Effector CD4-positive, alpha-beta T cell (primary cell): ENCODE measurements at regions not wholly inside any gene's neighbourhood (a gene's known extent, or its start where the extent isn't known, plus 50 kb on each side); places are given as distances from the start of the nearest gene placed in this dataset.
A peak's percentile ranks its signal among the peaks of the same experiment; 100 is the strongest.
"Not testable (repeated sequence)": the region's sequence is repeated elsewhere in the genome, so short reads cannot be mapped to it uniquely, and the experiment has no call there.

Experiments
- DNase-seq: peaks from one replicate; pipeline ENCODE4 v3.0.0-alpha.2; 2020

DNA sequence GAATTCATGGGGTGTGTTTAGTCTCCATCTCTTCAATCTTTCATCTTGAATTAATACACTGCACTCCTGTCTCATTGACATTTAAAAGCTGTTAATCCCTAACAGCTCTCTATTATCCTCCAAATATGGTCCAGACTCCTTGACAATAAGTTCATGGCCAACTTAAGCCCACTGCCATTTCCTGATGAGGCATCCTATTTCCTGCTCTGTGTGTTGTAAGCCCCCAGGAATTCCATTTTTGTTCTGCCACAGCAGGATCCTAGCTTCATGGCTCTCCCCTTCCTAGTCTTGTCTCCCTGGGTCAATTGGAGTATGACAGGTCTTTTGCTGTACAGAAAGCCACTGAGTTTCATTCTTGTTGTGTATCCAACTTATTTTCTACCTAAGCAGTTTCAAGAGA lies 218.8 kb downstream of the OTUD1 start:
- no peak for DNase-seq

DNA sequence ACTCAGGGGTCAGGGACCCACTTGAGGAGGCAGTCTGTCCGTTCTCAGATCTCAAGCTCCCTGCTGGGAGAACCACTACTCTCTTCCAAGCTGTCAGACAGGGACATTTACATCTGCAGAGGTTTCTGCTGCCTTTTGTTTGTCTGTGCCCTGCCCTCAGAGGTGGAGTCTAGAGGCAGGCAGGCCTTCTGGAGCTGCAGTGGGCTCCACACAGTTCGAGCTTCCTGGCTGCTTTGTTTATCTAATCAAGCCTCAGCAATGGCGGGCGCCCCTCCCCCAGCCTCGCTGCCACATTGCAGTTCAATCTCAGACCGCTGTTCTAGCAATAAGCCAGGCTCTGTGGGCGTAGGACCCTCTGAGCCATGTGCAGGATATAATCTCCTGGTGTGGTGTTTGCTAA lies 233.0 kb downstream of the OTUD1 start:
- DNase-seq = not testable (repeated sequence)

DNA sequence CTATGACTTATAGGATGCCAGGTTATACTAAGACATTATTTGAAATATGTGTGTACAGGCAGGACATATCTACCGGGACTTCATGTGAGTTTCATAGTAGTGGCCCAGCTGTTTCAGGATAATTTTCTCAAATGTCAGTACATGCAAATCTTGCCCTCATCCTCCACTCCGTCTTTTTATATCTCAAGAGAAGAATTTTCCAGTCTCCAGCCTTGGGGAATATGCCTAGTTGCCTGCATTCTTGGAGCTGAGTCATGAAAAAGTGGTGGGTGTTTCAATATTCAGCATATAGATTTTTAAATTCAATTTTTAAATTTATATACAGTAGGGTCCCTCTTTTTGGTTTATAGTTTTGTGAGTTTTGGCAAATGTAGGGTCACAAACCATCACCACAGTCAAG lies 236.7 kb downstream of the OTUD1 start:
- DNase-seq = no peak

DNA sequence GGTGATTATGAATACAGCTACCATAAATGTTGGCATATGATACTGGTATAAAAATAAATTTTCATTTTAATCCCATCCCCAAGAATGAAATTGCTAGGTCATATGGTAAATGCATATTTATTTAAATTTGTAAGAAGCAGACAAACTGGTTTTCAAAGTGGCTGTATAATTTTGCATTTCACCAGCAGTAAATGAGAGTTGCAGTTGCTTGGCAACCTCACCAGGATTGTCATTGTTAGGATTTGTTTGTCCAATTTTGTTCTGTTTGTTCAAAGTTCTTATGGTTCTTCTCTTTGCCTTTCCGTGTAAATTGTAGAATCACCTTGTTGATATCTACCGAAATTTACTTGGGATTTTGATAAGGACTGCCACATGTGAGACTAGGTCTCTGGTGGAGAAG lies 237.4 kb downstream of the OTUD1 start:
- DNase-seq = no peak

DNA sequence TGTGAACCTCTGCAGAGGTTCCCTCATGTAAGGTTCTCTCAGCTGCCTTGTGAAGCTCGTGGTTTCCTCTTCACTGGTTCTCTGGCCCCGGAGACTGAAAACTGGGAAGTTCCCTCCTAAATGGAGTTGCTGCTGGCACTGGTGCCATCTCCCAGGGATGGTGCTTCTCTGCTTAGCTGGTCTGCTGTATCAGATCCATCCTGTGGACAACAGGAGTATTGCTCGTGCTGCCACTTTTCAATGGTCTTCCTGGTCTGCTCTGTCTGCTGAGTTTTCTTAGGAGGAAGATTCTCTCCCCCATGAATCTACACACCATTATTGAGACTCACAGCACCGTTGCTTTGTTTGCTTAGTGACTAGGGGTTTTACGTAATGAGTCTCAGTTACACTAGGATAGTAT lies 247.8 kb downstream of the OTUD1 start:
- no peak for DNase-seq

DNA sequence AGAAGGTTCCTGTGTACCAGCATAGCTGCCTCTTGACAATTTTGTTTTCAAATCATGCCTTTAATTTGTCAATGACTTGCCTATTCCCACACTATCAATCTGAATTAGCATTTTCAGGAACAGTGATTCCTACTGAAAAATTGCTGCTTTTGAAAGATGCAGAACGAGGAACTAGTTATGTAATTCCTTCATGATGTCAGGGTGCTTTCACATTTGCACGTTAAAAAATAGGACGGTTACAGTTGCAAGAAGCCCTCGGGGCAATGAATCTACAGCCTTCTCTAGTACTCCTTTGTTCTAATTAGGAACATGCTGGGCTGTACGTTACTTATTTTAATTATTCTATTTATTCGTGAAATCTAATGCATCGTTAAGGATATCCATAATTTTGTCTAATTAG lies 253.9 kb downstream of the OTUD1 start:
- no peak for DNase-seq

DNA sequence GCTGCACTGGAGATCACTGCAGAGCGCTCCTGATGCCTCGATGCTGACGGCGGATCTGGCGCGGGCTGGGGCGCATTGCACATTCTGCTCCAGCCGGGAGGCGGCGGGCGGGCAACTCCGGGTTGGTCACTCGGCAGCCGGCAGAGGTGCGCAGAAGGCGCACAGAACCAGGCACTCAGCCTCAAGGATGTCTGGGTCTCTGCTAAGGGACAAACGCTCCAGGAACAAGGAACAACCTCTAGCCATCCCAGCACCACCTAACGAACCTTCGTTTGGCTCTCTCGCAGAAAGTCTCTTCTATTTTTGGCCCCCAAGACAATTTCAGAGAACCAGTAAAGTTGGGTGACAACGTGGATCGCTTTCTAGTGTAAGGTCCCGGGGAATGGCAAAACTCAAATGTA lies 254.6 kb downstream of the OTUD1 start:
- no peak for DNase-seq

DNA sequence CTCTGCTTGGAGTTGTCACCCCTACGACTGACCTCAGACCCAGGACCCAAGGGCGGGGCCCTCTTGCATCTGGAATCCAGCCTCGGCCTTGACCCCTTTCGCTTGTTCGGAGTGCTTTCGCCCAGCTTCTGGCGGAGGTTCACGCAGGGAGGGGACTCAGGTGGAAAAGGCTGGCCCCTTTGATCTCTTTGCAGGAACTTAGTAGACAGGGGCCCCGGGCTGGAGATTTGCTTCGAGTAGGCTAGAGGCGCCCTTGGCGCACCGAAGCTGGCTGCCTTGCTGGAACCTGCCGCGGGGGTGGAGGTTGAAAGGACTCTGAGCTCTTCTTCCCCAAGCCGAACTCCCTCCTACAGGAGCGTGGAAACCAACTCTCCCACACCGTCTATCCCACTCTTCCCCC lies 255.1 kb downstream of the OTUD1 start:
- DNase-seq = no peak

DNA sequence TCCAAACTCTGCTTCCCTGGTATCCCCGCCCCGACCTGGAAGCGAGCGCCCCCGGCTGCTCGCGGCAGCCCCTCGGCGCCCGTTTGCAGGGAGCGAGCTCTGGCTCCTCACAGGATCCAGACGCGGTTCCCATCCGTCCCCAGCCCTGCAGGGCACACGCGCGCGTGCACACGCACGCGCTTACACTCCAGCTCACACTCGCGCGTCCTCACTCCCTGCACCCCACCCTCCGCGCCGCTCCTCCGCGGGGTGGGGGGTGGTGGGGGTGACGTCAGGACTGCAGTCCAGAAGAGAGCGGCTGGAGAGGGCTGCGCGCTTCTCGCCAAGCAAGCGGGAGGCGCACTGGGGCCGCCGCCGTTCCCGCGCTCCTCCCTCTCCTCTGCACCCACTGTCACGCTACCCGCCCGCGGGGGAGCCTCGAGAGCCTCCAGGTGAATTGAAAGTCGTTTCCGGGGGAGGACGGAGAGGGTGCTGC lies 255.6 kb downstream of the OTUD1 start:
- DNase-seq = no peak

DNA sequence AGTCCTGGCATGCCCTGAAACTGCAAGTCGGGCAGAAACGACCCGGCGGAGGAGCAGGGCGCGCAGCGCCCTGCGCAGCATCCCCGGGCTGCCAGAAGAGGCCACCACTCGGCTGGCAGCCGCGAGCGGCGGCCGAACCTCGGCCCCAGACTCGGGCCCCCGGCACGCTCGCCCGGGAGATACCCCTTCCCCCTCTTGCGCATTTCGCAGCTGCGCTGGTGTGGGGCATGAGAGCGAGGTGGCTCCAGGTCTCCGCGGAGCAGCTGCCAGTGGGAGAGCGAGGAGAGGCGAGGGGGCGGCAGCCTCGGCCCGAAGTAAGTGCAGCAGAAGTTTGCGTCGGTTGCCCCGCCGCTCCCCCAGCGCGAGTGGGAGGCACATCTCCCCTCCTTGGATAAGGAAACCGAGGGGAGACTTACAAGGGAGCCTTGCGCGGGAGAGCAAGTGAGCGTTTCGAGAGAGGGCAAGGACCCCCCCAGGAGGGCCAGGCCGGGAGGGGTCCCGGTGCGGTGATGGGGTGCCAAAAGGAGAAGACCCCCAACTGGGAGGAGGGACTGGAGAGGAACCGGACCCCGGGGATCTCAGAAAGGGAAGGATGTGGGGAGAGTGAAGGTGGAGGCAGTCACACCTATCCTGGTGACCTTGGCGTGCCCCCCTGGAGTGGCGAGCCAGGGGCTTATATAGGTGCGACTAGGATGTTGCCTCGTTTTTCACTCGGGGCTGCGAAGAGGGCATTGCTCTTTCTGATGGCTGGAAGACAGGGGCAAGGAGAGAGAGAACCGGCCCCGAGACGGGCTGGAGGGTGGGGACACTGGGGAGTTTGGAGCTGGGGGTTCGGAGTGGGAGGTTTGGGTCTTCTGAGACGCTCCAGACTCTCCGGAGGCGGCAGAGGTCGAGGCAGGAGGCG lies 256.3 kb downstream of the OTUD1 start:
- DNase-seq = no peak

DNA sequence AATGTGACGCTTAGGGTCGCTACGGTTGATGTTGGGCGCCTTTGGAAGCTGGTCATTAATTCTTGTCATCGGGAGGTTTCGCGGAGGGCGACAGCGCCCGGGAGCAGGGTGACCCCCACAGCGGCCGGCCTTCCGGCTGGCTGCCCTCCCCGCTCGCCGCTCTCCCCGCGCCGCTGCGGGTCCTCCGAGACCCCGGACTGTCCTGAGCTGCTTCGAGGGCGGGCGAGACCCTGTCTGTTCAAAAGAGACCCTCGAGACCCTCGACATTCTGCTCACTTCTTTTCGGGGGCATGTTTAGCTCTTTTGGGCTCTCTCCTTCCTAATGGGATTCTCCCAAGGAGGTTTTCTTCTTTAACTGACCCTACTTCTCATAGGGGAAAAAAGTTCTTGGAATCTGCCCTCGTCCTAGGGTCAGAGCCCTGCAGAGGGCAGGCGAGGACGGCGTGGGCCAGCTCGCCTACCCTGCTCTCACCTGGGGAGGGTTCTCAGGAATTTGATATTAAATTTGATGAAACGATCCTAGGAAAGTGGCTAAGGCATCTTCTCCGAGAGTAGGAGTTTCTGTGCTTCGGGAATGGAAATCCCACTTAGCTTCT lies 257.0 kb downstream of the OTUD1 start:
- no peak for DNase-seq

DNA sequence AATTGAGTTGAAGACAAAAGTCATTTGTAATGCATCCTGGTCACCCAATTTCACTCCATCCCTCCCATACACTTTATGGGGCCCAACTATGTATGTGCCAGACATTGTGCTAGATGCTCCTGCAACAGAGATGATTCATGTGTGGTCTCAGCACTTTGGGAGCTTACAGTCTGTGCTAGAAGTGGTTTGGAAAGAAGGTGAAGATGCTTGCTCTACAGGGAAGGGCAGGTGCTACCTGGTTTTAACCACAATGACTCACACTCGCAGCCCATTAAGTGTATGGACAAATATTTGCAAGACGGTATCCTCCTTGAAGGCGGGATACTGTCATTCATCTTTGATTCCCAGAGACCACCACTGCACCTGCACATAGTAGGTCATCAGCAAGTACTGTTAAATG lies 257.6 kb downstream of the OTUD1 start:
- no peak for DNase-seq

DNA sequence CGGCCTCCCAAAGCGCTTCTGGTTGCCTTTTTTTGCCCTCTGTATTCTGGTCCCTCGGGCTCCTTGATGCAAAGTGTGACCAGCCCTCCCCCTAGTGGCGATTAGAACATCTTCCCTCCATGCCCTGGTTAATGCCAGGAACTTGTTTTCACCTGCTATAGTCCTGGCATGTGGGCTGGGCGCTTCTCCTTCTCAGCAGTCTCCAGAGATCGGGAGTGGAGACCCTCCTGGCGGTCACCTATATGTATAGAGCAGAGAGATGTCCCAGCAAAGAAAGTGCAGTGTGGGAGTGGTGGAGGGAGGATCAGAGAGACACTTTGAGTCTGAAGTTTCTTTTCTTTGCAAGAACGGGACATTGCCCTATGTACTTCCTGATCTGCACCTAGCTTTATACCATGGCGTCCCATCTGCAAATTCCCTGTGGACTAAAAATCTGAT lies 264.1 kb downstream of the OTUD1 start:
- DNase-seq = peak; percentile 38

DNA sequence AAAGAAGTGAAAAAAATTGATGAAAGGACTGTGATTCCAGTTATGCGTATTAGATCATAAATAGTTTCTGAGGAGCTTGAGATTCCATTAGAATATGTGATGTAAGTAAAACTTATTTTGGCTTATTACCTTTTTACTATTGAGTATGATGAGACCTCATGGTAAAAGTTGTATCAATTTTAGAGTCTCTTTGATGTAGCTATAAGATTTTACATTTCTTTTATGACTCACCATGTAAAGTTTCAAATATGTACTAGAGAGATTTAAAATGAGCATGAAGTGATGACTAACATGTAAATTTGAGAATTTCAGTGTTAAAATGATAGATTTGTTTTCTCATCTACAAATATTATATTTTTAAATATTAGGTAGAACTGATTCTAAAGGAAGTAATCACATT lies 276.5 kb downstream of the OTUD1 start:
- no peak for DNase-seq

DNA sequence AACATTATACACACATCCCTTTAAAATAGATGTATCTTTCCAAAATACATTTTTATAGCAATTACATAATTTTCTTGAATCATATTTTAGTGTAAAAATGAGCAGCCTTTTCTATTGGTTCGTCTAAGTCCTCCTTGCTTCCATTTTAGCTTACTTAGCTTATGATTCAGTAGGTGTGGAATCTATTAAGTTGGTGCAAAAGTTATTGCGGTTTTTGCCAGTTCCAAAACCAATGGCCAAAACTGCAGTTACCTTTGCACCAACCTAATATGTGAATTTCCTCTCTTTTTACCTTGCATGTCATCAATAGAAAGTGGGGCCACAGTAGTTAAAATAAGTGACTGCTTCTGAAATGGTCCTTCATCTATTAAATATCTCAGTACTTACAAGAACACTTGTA lies 279.0 kb downstream of the OTUD1 start:
- no peak for DNase-seq

DNA sequence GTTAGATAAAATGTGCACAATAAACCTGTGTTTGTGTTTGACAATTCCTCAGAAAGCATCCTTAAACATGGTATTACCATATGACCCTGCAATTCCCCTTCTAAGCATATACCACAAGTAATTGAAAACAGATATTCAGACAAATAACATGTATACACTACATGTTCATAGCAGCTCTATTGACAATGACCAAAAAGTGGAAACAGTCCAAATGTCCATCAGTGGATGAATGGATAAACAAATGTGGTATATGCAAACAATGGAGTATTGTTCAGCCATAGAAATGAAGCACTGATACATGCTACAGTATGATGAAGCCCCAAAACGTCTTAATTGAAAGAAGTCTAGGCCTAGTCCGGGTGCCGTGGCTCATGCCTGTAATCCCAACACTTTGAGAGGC lies 280.1 kb downstream of the OTUD1 start:
- DNase-seq = no peak

DNA sequence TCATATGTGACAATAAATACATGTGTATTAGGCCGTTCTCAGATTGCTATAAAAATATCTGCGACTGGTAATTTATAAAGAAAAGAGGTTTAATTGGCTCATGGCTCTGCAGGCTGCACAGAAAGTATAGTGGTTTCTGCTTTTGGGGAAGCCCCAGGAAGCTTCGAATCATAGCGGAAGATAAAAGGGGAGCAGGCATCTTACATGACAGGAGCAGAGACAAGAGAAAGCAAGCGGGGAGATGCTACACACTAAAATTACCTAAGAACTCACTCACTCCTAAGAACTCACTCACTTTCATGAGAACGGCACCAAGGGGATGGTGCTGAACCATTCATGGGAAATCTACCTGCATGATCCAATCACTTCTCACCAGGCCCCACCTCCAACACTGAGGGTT lies 284.9 kb downstream of the OTUD1 start:
- DNase-seq = no peak

DNA sequence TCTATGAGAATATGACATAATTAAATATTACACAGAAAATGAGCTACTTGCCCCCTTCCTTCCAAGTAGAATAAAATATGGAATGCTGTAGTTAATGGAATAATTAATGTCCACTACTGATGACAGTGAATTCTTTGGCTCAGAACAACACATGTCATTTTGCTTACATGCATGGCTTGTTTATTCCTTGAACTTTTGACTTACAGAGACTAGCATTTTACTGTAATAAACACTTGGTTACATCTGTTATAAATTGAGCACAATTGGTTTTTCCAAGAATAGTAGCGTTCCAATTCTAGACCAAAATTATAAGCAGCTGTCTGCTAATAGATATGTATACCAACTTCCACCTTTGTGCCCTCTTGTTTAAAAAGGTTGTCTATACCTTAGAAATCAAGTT lies 286.7 kb downstream of the OTUD1 start:
- no peak for DNase-seq

DNA sequence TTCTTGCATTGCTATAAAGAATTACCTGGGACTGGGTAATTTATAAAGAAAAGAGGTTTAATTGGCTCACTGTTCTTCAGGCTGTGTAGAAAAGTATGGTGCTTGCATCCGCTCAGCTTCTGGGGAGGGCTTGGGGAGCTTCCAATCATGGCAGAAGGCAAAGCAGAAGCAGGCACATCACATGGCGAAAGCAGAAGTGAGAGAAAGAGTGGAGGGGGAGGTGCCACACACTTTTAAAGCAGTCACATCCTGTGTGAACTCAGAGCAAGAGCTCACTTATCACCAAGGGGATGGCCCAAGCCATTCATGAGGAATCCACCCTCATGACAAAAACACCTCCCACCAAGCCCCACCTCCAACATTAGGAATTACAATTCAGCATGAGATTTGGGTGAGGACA lies 303.5 kb downstream of the OTUD1 start:
- DNase-seq = no peak

DNA sequence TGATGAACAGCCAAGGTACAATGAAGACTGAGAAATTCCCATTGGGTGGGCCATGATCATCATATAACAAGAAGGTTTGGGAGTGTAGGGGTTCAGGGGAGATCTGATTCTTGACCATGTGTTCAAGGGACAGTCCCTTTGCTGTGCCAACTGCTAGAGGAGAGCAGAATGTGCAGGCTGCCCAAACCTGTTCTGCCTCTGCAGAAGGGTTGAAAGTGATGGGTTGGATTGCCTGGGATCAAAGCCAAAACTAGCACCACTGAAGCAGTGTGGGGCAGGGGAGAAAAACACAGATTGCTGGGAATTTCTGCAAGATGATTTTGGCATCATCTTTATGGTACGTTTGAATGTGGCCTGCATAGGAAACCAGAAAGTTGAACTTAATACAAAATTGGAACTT lies 303.9 kb downstream of the OTUD1 start:
- DNase-seq = no peak

DNA sequence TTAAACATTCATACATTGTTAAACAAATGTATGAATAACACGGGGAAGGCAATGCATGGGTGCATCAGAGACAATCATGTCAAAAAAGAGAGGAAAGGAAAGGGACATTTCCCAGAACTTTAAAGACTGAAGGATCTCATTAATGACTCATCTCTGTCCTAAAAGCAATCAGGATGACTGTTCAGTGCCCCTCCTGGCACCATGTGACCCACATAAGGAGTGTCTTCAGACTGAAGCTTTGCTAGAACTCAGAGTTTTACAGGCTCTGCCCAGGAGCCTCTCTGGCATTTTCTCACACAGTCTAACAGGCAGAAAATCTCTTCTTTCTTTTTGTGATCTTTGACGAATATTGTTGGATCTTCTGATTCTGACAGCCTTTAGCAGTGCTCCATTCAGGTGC lies 315.3 kb downstream of the OTUD1 start:
- DNase-seq = no peak

DNA sequence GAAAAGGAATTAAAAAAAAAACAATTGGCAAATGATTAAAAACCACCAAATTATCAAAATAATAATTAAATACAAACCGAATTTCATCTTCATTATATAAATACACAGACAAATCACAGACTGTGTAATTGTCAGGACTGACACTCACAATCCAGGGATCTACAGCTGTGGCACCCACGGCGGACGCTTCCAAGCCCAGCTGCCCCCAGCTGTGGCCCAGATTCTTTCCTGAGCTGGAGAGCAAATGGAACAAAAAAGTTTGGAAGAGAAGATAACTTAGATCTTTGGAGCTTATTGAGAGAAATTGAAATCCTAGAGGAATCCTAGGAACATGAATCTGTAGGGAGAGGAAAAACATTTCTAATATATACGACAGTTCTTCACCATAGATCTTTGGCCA lies 316.1 kb downstream of the OTUD1 start:
- no peak for DNase-seq

DNA sequence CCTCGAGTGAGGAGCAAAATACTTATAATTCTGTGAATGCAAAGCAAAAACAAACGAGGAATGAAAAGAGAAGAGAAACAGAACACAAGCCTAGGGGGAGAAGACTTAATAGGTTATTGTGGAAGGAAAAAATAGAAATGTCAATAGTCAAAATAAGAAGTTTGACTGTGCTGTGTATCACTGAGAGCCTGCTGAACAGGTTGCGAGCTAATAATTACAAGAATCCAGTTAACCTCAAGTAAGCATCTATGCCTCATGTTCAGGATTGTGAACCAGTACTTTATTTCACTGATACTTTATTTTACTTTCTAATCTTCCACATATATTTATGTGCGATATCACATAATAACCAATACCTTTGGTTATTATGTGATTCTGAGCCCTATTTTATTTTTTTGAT lies 316.7 kb downstream of the OTUD1 start:
- DNase-seq = no peak

DNA sequence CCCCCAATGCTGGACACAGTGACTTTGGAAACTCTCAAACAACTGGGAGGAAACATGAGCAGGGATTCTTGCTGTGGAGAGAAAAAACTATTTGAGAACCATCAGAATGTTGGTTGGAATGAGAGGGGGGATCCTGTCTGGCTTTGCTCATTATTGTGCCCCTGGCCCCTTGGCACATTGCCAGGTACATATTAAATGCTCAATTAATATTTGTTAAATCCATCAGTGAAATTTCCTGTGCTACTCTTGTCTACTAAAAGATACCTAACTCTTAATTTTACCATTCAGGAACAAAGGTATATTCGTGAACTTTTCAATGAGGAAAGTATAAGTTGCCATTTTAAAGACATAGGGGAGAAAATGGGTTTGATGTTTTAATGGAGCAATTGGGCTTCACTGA lies 329.4 kb downstream of the OTUD1 start:
- no peak for DNase-seq

DNA sequence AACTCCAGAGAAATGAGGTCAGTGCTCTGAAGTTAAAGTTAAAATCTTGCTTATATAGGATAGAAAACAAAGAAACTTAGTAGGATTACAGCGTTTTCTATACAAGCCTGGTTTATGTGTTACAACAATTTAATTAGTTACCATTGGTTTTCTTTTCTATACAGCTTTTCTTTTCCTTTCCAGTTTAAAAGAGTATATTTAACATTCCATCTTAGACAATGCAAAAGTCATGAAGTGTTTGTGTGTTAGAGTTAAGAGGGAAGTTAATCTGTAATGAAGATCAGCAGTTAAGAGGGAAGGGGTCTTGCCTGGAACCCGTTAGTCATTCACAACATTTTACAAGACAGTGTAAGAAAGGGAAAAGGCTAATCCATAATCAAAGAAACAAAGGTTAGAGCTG lies 338.3 kb downstream of the OTUD1 start:
- no peak for DNase-seq
